HG03571 (cell line): ENCODE measurements at regions not wholly inside any gene's neighbourhood (a gene's known extent, or its start where the extent isn't known, plus 50 kb on each side); places are given as distances from the start of the nearest gene placed in this dataset.
"Not testable (repeated sequence)": the region's sequence is repeated elsewhere in the genome, so short reads cannot be mapped to it uniquely, and the experiment has no call there.

Experiments
- ATAC-seq: cut with Tn5 transposase; IDR thresholded peaks from one replicate; pipeline ENCODE4 v1.9.1; 2021; ENCODE audit not compliant: unreplicated experiment

DNA sequence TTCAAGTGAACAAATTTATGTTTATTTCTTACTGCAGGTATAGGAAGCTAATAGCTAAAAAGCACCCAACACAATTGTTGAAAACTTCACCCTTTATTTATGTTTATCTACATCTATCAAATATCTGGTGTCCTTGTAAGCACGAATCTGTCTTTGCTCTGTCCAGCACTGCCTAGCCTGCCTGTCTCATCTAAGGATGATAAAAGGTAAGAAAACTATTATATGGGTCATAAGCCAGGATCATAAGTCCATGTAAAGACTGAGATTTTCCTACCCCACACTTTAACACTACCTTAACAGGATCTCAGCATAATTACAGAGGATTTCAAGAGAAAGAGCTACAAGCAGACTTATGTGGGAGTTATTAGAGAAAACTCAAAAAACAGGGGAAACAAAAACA lies 365.6 kb upstream of the TMEFF2 start:
- ATAC-seq = no peak

DNA sequence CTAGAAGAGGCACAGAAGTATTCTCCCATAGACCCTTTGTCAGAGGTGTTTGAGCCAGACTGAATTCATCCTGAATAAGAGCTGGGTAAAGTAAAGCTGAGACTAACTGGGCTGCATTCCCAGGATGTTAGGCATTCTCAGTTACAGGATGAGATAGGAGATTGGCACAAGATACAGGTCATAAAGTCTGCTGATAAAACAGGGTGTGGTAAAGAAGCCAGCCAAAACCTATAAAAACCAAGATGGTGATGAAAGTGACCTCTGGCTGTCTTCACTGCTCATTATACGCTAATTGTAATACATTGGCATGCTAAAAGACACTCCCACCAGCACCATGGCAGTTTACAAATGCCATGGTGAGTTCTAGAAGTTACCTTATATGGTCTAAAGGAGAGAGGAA lies 364.9 kb upstream of the TMEFF2 start:
- no peak for ATAC-seq

DNA sequence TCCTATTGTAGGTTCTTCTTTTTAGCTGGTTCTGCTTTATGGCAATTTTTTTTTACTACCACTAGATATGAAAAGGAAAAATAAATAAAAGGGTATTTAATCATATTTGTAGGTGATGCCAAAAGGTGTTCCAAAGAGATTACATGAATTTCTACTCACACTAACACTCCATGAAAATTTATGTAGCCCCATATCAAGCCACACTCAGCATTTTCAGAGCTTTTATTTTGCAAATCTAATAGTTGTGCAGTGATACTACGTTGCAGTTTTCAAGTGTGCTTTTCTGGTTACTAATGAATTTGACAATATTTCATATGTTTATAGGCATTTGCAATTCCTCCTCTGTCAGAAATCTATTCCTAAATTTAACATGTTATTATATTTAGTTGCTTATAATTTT lies 363.9 kb upstream of the TMEFF2 start:
- no peak for ATAC-seq

DNA sequence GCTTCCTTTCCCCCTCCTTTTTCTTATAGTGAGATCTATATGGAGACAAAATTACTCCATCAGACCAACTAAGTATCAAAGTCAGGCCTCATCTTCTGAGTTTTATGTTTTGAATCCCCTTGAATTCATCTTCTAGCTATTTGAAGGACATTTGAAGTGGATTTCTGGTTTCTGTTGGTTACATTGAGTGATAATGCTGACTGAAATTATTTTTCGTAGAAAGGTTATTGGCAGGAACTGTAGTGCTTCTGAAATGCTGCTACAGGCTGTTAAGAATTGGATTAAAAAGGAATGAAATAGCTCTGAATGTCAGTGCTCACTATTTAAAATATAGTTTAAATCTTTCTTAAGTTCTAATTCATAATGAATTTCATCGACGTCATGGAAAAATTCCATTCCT lies 361.0 kb upstream of the TMEFF2 start:
- ATAC-seq = no peak

- no peak for ATAC-seq
These were observed 357.0 kb upstream of the TMEFF2 start for GRCh38 chr2:192551760-192552159.

GRCh38 chr2:192546565-192546964 lies 351.8 kb upstream of the TMEFF2 start:
- no peak for ATAC-seq

- ATAC-seq = no peak
These were observed 349.7 kb upstream of the TMEFF2 start for GRCh38 chr2:192544371-192544955.

DNA sequence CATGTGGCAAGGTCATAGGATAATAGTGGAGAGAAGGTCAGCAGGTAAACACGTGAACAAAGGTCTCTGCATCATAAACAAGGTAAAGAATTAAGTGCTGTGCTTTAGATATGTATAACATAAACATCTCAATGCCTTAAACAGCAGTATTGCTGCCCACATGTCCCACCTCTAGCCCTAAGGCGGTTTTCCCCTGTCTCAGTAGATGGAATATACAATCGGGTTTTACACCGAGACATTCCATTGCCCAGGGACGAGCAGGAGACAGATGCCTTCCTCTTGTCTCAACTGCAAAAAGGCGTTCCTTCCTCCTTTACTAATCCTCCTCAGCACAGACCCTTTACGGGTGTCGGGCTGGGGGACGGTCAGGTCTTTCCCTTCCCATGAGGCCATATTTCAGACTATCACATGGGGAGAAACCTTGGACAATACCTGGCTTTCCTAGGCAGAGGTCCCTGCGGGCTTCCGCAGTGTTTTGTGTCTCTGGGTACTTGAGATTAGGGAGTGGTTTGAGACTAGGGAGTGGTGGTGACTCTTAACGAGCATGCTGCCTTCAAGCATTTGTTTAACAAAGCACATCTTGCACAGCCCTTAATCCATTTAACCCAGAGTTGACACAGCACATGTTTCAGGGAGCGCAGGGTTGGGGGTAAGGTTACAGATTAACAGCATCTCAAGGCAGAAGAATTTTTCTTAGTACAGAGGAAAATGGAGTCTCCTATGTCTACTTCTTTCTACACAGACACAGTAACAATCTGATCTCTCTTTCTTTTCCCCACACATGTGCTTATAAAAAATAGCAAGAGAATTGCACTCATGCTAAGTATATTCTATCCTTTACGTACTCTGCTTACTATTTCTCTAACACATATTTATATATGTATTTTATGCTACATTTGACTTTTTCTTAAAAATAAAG lies 347.7 kb upstream of the TMEFF2 start:
- not testable (repeated sequence) for ATAC-seq

- ATAC-seq = no peak
These were observed 344.6 kb upstream of the TMEFF2 start for GRCh38 chr2:192539306-192539705.

DNA sequence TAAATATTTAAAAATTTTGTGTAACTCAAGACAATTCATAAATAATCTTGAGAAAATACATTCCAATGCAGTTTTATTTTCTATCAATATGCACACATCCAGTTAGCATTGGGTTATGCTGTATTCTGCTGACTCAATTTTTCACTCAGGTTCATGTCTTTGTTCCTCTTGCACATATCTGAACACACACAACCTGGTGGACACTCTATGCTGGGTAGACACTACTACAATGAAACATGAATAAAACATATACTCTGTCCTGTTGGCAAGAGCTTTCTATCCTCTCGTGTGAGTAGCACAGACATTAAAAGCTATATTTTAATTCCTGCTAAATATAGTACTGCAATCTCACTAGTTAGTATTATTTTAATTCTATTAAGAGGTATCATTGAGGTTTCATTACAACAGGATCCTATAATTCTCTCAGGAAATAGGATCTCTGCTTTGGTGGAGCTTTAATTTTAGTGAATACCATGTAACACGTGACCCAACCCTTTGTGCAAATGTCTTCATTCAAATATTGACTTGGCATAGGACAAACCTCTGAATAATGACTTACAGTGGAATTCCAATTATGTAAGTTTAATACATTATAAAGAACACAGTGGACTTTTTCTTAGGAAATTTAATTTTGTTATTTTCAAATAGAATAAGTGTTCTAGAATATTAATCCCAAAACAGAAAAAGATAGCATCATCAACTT lies 342.3 kb upstream of the TMEFF2 start:
- no peak for ATAC-seq

GRCh38 chr2:192535956-192536921 lies 341.5 kb upstream of the TMEFF2 start:
- no peak for ATAC-seq

- no peak for ATAC-seq
These were observed 339.3 kb upstream of the TMEFF2 start for GRCh38 chr2:192534072-192534471.

- not testable (repeated sequence) for ATAC-seq
These were observed 330.0 kb upstream of the TMEFF2 start for GRCh38 chr2:192524642-192525251.

GRCh38 chr2:192524214-192524613 lies 329.5 kb upstream of the TMEFF2 start:
- not testable (repeated sequence) for ATAC-seq

GRCh38 chr2:192515937-192516336 lies 321.2 kb upstream of the TMEFF2 start:
- ATAC-seq = no peak

DNA sequence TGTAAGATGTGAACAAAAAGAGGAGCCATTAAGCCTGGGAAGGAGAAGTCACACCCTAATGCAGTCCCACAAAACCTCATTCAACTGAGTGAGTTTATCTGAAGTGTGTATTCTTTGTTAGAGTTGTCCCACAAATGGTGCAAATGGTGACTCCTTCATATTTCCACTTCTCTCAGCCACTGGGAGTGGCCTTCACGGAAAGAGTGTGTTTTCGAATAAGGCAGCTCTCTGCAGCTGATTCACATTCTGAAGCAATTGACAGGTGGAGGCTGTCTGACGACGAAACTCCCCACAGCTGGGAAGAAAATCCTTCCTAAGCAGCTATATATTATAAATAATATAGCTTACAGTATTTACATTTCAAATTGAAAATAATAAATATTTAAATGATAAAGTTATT lies 318.8 kb upstream of the TMEFF2 start:
- ATAC-seq = no peak

DNA sequence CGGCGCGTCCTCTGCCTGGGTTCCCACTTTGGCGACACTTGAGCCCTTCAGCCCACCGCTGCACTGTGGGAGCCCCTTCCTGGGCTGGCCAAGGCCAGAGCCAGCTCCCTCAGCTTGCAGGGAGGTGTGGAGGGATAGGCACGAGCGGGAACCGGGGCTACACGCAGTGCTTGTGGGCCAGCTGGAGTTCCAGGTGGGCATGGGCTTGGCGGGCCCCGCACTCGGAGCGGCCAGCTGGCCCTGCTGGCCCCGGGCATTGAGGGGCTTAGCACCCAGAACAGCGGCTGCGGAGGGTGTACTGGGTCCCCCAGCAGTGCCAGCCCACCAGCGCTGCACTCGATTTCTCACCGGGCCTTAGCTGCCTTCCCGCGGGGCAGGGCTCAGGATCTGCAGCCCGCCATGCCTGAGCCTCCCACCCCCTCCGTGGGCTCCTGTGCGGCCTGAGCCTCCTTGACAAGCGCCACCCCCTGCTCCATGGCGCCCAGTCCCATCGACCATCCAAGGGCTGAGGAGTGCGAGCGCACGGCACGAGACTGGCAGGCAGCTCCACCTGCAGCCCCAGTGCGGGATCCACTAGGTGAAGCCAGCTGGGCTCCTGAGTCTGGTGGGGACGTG lies 313.2 kb upstream of the TMEFF2 start:
- not testable (repeated sequence) for ATAC-seq

GRCh38 chr2:192500550-192501200 lies 305.9 kb upstream of the TMEFF2 start:
- no peak for ATAC-seq

DNA sequence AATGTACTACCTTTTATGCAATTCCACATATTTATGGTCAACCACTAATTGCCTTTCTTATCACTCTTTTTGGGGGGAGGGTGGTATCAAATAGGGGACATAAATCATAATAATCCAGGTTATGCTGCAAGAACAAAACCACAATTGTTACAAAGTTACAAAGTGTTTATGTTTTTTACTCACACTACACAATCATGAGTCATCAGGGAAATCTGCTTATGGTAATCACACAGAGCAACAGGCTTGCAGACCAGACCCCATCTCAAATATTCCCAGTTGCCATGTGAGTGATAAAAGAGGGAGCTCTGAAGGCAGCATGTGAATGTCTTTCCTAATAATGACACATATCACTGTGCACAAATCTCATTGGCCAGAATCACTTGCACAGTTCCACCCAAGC lies 304.7 kb upstream of the TMEFF2 start:
- no peak for ATAC-seq
